ENCODE measurements at regions not wholly inside any gene's neighbourhood (a gene's known extent, or its start where the extent isn't known, plus 50 kb on each side); places are given as distances from the start of the nearest gene placed in this dataset.

GRCh38 chr3:6809349-6809748, 51.6 kb upstream of the GRM7 start:
- Histone ChIP-seq H3K27ac (ENCODE audit: low read length) (no peak overlapping the region), H3F3A (ENCODE audit: insufficient read depth, low read length) (no peaks in the 10 kb centered on the region), H3K27me3 (replicated peaks; ENCODE audit: insufficient read depth, low read length) (no peaks in the 10 kb centered on the region), H3K79me2 (ENCODE audit: low read length) (no peaks in the 10 kb centered on the region), H3K9me3 (replicated peaks; ENCODE audit: insufficient read depth, low read length) (no peaks in the 10 kb centered on the region), H3K9me2 (replicated peaks; ENCODE audit: insufficient read depth, low read length) (no peaks in the 10 kb centered on the region), H3K36me3 (replicated peaks; ENCODE audit: insufficient read depth, low read length) (no peaks in the 10 kb centered on the region), H4K20me1 (ENCODE audit: insufficient read depth, low read length) (no peaks in the 10 kb centered on the region), H3K4me1 (ENCODE audit: low read length) (peaks cover 4% of the 10 kb centered on the region; the same call in 1 of the 2 replicates), H3K4me2 (ENCODE audit: low read depth, low read length) (peak overlapping the region; percentile 34; the same call in 1 of the 2 replicates), H2AFZ (ENCODE audit: low read length) (no peak overlapping the region), H3K9ac (ENCODE audit: low read length) (no peak overlapping the region), H3K4me3 (ENCODE audit: low read length) (no peak overlapping the region)
- no peak for DNase-seq
- TF ChIP-seq EZH2phosphoT487 (IDR thresholded peaks at IDR 0.05; ENCODE audit: low read length) (no peak), EZH2 (optimal IDR thresholded peaks at IDR 0.05; ENCODE audit: low read depth, low read length) (no peak), CTCF (IDR thresholded peaks at IDR 0.05; ENCODE audit: low read length) (no peak)
